ENCODE measurements at regions not wholly inside any gene's neighbourhood (a gene's known extent, or its start where the extent isn't known, plus 50 kb on each side); places are given as distances from the start of the nearest gene placed in this dataset.

DNA sequence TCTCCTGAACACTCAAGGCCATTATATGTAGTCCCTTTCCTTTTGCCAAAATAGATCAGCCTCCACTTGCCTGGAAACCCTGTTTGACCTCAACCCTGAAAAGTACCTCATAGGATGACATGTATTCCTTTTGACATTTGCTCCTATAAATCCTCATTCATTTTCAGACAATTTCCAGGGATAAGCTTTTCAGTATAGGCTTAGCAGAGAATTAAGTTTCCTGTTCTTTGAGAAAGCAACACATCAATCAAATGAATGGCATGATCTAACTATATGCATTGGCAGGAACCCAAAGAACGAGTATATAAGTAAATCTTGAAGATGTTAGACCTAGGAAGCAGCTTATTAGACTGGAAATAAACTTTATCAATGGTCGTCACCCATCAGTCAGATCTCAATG lies 483.0 kb downstream of the CCDC85A start:
- intact Hi-C loops (cut with micrococcal nuclease): no loop called here
- DNase-seq (no peak), ATAC-seq (no peak)
- Mint-ChIP-seq H3K36me3 (ENCODE audit: low read depth) (no peaks in the 10 kb centered on the region), H3K27ac (no peak overlapping the region), H3K4me3 (no peak overlapping the region), H3K9me3 (peaks cover 8% of the 10 kb centered on the region), H3K4me1 (ENCODE audit: low read depth) (no peaks in the 10 kb centered on the region), H3K27me3 (no peaks in the 10 kb centered on the region)
- TF ChIP-seq, protein P1, sequence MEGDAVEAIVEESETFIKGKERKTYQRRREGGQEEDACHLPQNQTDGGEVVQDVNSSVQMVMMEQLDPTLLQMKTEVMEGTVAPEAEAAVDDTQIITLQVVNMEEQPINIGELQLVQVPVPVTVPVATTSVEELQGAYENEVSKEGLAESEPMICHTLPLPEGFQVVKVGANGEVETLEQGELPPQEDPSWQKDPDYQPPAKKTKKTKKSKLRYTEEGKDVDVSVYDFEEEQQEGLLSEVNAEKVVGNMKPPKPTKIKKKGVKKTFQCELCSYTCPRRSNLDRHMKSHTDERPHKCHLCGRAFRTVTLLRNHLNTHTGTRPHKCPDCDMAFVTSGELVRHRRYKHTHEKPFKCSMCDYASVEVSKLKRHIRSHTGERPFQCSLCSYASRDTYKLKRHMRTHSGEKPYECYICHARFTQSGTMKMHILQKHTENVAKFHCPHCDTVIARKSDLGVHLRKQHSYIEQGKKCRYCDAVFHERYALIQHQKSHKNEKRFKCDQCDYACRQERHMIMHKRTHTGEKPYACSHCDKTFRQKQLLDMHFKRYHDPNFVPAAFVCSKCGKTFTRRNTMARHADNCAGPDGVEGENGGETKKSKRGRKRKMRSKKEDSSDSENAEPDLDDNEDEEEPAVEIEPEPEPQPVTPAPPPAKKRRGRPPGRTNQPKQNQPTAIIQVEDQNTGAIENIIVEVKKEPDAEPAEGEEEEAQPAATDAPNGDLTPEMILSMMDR (IDR thresholded peaks at IDR 0.05): no peak
- ChIA-PET POLR2A (no interaction called here), CTCF (no interaction called here)

DNA sequence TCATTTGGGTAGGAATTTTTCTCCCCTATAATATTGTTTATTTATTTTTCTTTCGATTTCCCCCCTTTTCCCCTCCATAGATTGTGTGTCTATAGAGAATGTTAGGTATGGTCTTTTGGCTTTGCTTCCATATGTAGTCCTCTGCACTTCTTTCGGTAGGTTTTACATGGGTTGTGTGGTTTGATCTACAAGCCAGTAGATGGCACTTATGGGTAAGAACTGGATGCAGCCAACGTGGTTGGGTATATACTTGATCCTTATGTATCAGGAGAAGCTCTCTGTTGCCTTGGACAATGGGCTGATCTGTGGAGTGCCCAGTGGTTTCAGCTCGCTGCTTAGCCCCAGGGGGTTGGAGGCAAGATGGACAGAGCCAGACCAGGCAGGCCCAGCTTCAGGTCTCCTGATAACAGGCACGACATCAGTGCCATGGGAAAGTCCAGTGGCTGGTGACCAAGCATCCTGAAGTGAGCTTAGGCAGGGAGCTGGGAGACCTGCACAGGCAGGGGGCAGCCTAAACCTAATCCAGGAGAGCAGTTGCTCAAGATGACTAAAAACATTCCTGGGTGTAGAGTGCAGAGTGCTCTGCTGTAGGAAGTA lies 488.3 kb downstream of the CCDC85A start:
- H3K27me3 Mint-ChIP-seq: no peaks in the 10 kb centered on the region
- TF ChIP-seq, protein P1 (IDR thresholded peaks at IDR 0.05): no peak
- peaks cover 15% of the 10 kb centered on the region for H3K9me3 Mint-ChIP-seq
- H3K4me3 Mint-ChIP-seq: no peak overlapping the region
- ATAC-seq: no peak
- H3K36me3 Mint-ChIP-seq (ENCODE audit: low read depth): no peaks in the 10 kb centered on the region
- no peak overlapping the region for H3K27ac Mint-ChIP-seq
- ChIA-PET CTCF (no interaction called here), POLR2A (no interaction called here)
- intact Hi-C loops (cut with micrococcal nuclease): no loop called here
- H3K4me1 Mint-ChIP-seq (ENCODE audit: low read depth): no peaks in the 10 kb centered on the region
- DNase-seq: no peak

DNA sequence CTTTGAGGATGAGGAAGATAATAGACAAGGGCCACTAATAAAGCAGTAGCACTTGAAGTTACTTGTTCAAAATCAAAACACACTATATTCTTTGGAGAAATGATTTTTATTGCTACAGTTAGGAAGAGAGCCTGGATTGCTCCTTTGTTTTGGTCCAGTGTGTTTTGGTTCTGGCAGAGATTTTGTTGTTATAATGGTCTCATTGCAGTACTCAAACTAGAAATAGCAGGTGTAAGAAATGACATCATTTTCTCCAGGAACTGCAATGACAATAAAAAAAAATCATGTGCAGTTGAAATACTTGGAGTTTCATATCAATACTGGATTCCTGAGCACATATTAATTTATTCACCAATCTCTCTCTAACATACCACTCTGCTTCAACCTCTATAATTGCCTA lies 490.3 kb downstream of the CCDC85A start:
- Mint-ChIP-seq H3K4me3 (no peak overlapping the region), H3K36me3 (ENCODE audit: low read depth) (no peaks in the 10 kb centered on the region), H3K4me1 (ENCODE audit: low read depth) (no peaks in the 10 kb centered on the region), H3K27ac (no peak overlapping the region), H3K27me3 (no peaks in the 10 kb centered on the region), H3K9me3 (peaks cover 21% of the 10 kb centered on the region)
- TF ChIP-seq, protein P1 (IDR thresholded peaks at IDR 0.05): no peak
- intact Hi-C loops (cut with micrococcal nuclease): no loop called here
- ChIA-PET POLR2A (no interaction called here), CTCF (no interaction called here)
- no peak for ATAC-seq
- DNase-seq: no peak

DNA sequence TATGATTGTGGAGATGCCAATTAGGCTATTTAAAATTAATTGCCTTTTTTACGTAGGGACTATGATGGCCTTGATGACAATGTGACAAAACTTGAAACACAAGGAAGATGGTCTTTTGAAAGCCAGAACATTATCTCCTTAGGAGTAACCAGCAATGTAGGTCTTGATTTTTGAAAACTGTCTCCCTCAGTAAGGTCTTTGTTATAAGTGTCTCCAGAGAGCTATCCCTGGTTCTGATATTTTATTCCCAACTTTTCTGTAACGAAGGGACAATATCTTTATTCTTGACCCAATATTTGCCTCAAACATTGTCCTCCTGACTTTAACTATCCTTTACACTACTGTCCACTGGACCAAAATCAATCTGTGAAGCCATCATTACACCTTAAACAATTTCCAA lies 493.2 kb downstream of the CCDC85A start:
- H3K9me3 Mint-ChIP-seq: peaks cover 15% of the 10 kb centered on the region
- H3K36me3 Mint-ChIP-seq (ENCODE audit: low read depth): no peaks in the 10 kb centered on the region
- no peak overlapping the region for H3K27ac Mint-ChIP-seq
- ChIA-PET CTCF (no interaction called here), POLR2A (no interaction called here)
- TF ChIP-seq, protein P1 (IDR thresholded peaks at IDR 0.05): no peak
- ATAC-seq: no peak
- no peak for DNase-seq
- intact Hi-C loops (cut with micrococcal nuclease): no loop called here
- H3K4me3 Mint-ChIP-seq: no peak overlapping the region
- no peaks in the 10 kb centered on the region for H3K27me3 Mint-ChIP-seq
- H3K4me1 Mint-ChIP-seq (ENCODE audit: low read depth): no peaks in the 10 kb centered on the region

DNA sequence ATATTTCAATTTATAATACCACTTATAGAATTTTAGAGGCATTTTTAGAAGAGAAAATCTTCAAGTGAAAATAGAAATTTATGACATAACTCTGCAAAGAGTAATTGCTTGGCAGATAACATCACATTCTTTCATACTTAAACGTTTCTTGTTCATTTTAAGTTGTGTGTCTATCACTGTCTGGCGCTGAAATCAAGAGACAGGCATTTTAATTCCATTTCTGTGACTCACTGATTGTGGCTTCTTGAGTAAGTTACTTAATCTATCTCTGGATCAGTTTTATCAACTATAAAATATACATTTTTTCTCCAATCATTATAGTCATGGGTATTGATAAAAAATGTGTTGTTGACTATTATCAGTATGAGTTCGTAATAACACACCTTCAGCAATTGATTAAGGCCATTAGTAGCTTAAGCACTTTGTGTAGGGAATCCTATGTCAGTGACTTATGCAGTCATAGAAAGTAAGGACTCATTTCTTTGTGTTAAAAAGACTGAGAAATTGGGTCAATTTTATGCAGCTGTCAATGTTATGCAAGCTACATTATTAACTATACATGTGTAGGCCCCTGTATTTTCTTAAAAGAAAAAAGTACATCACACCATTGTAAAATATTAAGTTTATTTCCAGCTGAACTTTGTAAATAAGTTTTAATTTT lies 497.3 kb downstream of the CCDC85A start:
- ChIA-PET CTCF (no interaction called here), POLR2A (no interaction called here)
- ATAC-seq (no peak), DNase-seq (no peak)
- Mint-ChIP-seq H3K36me3 (ENCODE audit: low read depth) (no peaks in the 10 kb centered on the region), H3K4me3 (no peak overlapping the region), H3K9me3 (peaks cover 8% of the 10 kb centered on the region), H3K27ac (no peak overlapping the region), H3K4me1 (ENCODE audit: low read depth) (no peaks in the 10 kb centered on the region), H3K27me3 (no peaks in the 10 kb centered on the region)
- intact Hi-C loops (cut with micrococcal nuclease): no loop called here
- TF ChIP-seq, protein P1 (IDR thresholded peaks at IDR 0.05): no peak

Measured in activated CD8-positive, alpha-beta T cell treated with anti-CD3 and anti-CD28 coated beads for 36 hours (primary cell).